OCI-M2 (cell line): ENCODE measurements at regions not wholly inside any gene's neighbourhood (a gene's known extent, or its start where the extent isn't known, plus 50 kb on each side); places are given as distances from the start of the nearest gene placed in this dataset.

ENCODE experiments used
- DNase-seq: peaks from one replicate; lab custom pipeline; 2025; ENCODE audit not compliant: unreplicated experiment; lab: John Stamatoyannopoulos, UW

GRCh38 chr14:98371141-98371540 is 900.9 kb downstream of the BCL11B start:
- DNase-seq: no peak

DNA sequence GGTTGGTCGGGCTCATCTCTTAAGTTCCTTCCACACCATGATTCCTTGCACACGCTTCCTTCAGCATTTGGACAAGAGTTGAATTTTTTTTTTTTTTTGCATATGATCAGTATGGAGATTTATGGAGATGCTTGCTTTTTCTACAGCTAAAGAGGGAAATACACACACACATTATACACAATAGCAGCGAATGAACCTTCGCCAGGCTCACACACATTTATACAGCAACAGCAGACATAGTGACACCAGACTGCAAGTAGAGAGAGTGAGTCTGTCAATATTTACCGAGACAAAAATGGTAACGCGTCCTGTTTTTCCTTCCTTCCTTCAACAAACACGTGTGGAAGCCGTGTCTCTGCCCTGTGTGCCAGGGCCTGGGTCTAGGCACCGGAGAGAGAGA is 897.9 kb downstream of the BCL11B start:
- no peak for DNase-seq

DNA sequence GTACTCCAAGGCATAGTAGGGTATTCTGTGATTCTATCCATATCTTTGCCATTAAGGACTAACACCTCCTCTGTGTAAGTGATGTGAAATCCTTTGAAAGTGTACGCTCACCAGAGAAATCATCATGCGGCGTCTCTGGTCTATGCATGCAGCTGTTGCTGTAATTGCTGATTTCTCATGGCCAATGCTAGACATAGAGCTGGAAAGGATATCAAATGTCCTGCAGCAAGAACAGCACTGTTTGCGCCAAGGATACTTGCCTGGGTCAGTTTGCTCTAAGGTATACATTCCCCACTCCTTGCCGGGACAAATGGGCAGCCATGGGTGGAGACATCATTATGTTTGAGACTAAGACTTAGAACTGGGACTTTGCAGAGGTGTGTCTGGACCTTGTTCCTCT is 896.4 kb downstream of the BCL11B start:
- DNase-seq: no peak

- DNase-seq: no peak
Observed at GRCh38 chr14:98379830-98380229, 892.2 kb downstream of the BCL11B start.

DNA sequence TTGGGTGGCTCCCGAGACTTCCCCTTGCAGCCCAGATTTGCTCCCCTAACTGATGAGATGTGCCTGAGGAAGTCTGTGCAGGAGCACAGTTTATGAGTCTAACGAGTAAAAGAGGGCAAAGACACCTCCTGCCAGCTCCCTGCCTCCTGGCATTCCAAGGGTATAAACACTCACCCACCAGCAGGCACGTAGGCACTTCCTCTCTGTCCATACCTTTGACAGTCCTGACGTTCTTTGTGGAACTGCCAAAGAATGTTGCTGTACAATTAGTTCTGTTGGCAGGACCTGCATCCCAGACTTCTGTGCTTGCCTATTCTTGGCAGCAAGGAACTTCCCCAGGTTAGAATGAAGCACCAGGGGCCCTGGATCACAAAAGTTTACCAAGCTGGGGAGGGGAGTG is 889.3 kb downstream of the BCL11B start:
- no peak for DNase-seq

- DNase-seq: no peak
Observed at GRCh38 chr14:98385851-98386250, 886.1 kb downstream of the BCL11B start.

- DNase-seq: no peak
Observed at GRCh38 chr14:98391061-98391460, 880.9 kb downstream of the BCL11B start.

GRCh38 chr14:98393527-98393926 is 878.5 kb downstream of the BCL11B start:
- DNase-seq: no peak

GRCh38 chr14:98404811-98405210 is 867.2 kb downstream of the BCL11B start:
- DNase-seq: no peak

GRCh38 chr14:98408024-98408555 is 863.9 kb downstream of the BCL11B start:
- DNase-seq: no peak

DNA sequence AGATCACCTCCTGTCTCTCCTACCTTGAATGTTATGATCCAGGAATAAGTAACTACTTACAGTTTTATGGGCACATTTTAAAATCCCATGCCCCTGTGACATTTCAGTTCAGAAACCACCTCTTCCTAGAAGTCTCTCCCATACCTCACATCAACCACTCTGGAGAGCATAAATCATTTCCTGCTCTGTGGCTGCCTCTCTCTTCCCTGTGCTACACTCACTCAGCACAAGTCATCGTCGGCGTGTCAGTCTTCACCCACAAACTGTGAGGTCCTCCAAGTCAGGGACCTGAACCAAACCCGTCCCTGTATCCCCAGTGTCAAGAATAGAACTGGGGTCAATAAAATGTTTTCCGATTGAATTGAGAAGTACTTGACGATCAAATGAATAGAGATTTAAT is 863.3 kb downstream of the BCL11B start:
- no peak for DNase-seq

- no peak for DNase-seq
Observed at GRCh38 chr14:98411154-98411553, 860.8 kb downstream of the BCL11B start.

DNA sequence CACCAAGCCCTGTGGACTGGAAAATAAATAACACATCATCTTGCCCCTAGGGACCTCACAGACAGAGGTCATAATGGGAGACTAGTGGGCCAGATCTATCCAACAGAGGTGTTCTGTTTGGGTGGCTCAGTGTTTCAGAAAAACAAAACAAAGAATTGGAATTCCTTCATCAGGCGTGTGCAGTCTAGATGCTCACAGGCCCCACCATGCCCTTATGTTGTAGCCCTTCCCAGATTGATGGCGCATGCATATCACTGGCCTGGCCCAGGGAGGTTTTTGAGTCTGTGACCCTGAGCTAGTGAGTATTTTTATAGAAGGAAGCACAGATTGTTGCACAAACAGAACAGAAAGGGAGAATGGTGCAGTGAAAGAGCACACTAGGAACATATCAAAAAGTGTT is 859.6 kb downstream of the BCL11B start:
- DNase-seq: no peak

DNA sequence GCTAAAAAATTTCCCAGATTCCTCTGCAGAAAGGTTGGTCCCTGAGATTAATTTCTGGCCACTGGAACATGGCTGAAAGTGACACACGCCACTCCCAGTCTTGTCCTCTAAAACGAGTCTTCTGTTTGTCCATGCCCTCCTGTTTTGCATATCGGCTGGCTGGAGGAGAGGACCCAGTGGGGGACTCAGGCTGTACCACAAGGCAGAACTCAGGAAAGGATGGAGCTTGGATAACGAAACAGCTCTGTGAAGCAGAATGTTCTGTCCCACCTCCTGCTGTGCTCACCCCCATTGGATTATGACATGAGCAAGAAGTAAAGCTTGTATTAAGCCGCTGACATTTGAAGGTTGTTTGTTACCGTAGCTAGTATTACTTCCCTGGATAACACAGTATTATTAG is 856.2 kb downstream of the BCL11B start:
- DNase-seq: no peak

GRCh38 chr14:98417001-98417400 is 855.0 kb downstream of the BCL11B start:
- no peak for DNase-seq

DNA sequence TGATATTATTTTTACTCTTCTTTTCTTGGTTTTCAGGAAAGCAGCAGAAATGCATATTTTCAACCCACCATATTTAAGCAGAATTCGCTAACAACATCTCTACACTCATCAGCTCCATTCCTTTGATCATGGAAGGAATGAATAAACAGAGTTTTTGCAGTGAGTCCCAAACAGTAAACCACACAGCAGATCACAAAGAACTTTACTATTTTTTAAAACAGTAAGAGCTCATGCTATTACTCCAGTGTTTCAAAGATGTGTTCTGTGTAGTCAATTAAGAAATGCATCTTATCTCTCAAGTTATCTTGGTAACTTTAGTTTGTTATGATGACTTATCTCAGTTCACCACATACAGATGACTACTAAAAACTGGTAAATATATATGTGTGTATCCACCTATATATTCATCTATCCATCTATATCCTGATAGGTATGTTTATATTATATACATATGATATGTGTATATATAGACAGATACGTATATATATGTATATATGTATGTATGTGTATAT is 843.5 kb downstream of the BCL11B start:
- DNase-seq: no peak

GRCh38 chr14:98433436-98433835 is 838.6 kb downstream of the BCL11B start:
- DNase-seq: no peak

DNA sequence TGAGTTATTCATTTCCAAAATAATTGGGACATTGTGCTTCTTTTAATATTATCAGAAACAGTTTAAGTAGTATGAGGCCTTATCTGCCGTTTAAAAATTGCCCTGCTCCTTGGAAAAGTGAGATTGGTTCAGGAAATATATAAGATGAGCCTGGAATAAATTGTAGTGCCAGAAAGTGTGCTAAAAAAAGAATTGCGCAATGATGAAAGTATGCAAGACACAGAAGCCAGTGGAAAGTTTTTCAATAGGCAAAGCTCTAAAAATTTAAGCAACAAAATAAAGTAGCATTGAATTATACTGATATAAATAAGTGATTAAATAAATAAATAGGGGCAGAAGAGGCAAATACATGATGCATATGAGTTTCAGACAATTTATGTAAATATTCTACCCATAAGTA is 834.9 kb downstream of the BCL11B start:
- DNase-seq: no peak

GRCh38 chr14:98444077-98444476 is 827.9 kb downstream of the BCL11B start:
- DNase-seq: no peak

DNA sequence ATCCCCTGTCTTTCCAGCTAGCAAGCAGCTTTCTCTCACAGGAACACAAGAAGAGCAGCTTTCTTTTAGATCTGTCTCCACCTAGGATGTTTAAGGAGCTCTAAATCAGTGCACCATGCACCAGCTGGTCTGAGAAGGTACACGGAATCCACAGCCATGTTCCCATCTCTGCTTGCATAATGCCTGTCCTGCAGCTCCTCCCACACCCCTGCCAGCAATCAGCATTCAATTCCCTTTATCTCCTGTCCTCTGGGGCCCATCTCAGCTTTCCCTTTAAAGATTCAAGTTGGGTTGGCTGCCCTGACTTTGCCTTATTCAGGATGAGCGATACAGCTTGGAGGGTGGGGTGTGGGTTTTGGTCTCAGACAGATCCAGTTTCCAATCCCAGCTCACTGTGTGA is 826.3 kb downstream of the BCL11B start:
- DNase-seq: no peak

- no peak for DNase-seq
Observed at GRCh38 chr14:98446508-98446907, 825.5 kb downstream of the BCL11B start.

DNA sequence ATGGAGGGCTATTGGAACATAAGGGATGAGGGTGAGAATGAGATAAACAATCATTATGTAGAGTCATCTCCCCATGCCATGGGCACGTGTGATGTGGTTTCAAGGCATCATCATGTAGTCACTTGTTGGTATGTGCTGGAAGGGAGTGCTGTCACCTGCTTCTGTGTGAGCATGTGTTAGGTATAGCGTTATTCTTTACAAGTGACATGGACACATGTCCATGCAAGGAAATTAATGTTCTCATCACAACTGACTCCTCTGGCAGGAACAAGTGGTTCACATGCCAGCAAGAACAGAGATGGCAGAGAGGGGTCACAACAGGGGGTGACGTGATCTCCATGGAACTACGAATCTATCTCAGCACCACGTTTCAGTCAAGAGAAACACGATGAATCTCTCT is 815.8 kb downstream of the BCL11B start:
- no peak for DNase-seq

DNA sequence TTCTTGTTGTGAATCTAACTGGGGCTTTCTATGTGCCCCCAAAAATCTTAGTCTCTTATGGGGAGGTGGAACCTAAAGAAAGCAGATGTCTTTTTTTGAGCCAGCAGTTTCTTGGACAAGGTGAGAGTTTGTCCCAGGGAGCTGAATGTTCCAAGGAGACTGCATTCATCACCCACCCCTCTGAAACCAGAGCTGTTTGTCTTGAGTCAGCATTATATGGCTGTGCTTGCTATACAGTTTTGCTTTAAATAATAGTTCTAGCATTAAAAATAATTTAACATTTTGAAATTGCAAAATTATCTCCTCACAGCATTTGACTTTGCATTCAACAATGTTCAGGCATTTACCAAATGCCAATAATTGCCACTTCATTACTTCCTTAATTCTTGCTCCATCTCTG is 813.3 kb downstream of the BCL11B start:
- DNase-seq: no peak

GRCh38 chr14:98462908-98463307 is 809.1 kb downstream of the BCL11B start:
- no peak for DNase-seq
